DMS79 (cell line): ENCODE measurements at regions not wholly inside any gene's neighbourhood (a gene's known extent, or its start where the extent isn't known, plus 50 kb on each side); places are given as distances from the start of the nearest gene placed in this dataset.
"Not testable (repeated sequence)": the region's sequence is repeated elsewhere in the genome, so short reads cannot be mapped to it uniquely, and the experiment has no call there.

Experiments
- DNase-seq: peaks from one replicate; lab custom pipeline; 2025; lab: John Stamatoyannopoulos, UW

DNA sequence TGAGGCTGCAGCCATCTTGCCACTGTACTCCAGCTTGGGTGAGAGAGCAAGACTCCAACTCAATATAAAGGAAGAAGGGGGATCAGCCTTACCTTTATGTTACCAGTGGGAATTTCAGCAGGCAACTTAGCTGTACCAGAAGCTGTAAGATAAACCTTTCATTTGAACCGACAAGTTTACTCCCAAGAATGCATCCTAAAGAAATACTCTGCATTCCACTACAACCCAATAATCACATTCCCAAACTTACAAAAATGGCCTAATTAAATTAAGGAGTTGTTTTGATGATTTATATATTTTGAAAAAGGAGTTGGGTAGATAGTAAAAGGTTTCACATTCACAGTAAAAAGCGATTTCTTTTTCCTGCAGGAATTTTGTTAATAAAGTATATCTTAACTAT is 241.4 kb downstream of the TTC8 start:
- no peak for DNase-seq

DNA sequence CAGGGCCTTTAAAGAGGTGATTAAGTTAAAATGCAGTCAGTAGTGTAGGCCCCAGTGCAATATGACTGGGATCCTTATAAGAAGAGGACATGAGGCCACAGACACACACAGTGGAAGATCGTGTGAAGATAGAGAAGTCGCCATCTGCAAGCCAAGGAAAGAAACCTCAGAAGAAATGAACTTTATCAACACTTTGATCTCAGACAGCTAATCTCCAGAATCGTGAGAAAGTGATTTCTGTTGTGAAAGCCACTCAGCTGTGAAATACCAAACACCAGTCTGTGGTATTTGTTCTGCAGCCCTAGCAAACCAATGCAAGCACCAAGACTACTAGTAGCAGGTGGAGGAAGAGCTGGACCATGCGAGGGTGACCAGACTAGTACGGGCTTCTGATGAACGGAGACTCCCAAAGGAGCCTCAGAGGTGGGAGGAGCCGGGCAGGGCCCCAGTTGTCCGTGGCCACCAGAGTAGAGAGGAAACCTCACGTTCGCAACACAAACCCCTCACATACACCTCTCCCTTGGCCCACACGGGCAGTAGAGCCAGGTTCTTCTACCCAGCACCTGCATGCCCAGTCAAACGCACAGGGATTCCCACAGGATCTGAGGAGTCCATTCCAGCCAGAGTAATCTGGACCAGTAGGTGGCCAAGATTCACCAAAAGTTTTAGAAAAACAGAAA is 243.0 kb downstream of the TTC8 start:
- no peak for DNase-seq

DNA sequence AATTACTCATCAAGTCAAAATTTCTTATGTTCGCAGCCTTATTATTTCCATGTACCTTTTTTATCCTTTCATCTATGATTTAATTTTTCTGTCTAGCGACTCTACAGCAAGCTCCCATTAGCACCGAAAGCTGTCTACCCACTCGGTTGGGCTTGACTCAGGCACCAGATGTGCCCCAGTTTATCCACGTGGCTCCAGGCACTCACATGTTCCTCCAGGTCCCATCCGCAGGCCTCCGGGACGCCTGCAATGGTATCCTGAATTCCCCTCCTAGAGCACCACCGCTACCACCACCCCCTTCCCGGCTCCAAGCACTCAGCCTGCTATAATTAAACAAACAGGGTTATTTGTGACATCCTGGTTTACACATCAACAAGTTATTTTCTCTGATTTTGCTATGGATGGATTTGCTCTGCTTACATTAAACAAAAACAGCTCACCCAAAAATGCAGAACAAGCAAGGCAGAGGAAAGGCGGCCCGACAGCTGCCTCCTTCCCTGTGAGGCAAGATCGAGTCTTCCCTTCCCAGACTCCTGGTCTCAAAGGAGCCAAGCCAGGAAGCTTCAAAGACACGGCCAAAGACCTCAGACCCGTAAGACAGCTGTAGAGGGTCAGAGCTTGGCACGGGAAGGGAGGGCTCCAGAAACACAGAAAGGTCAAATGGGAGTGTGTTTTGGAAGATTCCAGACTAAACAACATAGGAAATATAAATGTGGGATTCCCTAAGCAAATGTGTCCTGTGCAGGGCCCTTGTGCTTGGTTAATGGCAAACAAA is 253.8 kb downstream of the TTC8 start:
- no peak for DNase-seq

DNA sequence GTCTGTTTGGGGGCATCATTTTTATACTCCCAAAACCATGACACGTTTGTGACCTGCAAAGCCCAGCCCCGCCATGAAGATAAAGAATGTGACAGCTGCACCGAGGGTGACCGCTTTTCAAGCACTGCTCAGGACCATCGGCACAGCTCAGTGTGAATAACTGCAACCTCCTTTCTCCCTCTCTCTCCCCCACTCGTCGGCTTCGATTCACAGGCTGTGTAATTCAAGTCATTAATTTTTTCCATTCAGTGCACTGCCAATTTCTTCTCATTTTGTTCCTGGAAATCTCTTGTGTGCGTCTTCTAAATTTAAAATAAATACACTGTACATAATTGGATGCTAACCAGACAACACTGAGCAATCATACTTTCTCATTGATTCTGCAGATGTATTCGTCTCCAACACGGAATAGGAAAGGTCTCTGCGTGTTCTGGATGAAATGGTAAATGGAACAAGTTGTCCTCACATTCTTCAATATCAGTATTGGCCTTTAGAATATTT is 260.8 kb downstream of the TTC8 start:
- DNase-seq: no peak

DNA sequence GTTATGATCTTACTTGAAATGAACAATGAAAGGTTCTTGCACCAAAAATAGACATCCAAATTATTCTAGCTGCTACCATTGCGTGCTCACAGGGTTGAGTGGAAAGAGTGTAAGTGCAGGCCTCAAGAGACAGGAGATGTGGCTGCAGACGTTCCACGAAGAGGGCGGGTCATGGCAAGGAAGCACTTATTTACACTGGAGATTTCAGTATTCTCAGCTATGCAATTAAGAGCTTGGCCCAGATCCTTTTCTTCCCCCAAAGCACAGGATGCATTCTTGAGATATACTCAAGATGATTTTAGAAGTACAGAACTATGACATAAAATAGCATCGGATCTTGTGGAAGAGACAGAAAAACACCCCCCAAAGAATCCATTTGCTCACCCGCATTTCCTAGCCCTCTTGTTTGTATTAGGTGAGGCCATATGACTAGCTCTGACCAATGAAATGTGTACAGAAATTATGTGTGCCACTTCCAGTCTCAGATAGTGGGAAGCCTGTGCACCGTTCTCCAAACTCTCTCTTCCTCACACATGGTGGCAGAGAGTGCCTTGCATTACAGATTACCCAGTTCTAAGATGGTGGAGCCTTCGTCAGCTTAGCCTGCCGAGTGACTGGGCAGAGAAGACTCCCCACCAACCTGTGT is 261.4 kb downstream of the TTC8 start:
- no peak for DNase-seq

DNA sequence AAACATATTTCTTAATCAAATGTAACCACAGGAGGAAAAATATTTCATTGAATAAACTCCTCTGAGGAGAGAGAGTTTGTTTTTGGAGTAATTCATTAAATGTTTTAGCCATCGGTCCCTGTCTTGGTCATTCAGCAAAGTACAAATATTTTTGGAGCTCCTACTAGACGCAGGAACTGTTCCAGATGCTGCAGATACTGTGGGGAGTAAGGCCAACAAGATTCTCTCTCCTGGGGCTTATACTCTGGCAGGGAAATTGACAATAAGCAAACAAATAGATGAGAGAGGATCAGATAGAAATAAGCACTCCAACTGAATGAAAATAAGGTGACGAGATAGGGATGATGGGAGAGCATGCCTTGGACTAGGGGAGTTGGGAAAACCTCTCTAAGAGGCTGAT is 264.1 kb downstream of the TTC8 start:
- no peak for DNase-seq

DNA sequence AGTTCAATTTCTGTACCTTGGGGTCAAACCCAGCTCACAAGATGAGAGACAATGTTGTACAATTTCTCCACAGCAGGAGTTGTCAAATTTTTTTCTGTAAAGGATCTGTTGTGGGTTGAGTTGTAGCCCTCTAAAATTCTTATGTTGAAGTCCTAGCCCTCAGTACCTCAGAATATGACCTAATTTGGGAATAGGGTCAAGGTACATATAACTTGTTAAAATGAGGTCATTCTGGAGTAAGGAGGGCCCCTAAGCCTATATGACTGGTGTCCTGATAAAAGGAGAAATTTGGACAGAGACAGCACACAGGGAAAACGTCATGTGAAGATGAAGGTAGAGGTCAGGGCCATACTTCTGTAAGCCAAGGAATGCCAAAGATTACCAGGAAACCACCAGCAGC is 264.9 kb downstream of the TTC8 start:
- DNase-seq: no peak

DNA sequence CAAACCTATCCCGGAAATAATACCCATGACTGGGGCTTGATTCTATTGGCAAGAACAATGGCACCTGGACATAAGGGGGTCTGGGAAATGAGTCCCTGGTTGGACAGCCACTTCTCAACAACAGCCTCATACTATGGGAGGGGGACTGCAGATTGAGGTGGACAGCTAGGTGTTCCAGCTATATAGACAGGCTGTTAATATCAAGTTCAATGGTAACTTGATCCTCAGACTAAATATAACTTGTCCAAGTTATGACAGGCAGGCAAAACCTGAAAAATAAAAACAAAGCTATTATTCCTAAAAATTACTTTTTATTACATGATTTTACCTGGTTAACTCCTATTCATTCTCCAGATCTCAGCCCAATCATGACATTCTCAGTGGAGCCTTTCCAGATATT is 267.3 kb downstream of the TTC8 start:
- no peak for DNase-seq

DNA sequence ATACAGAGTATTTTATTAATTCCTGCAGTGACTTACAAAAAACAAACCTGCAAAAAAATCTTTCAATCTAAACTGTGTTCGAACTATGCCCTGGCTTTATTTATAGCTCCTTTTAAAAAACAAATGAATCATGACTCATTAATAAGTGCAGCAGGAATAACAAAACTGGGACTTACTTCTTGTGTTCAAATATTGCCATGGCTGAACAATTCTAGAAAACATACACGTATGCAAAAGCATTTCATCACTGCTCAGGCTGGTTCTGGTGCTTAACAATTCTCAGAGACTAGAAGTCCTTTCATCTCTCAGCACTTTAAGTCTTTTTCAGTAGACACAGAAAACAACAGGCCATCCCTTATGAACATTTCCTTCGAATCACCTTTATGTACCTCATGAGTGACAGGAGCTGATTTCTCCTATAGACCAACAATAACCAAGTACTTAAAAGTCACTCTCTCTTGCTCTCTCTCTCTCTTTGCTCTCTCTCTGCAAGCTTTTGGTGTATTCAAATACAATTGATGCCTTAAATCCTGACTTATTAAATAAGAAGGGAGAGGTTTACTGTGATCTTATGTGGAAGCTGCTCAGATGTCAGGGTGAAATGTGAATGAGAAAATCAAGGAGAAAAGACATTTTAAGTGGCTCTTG is 268.8 kb downstream of the TTC8 start:
- DNase-seq: no peak

DNA sequence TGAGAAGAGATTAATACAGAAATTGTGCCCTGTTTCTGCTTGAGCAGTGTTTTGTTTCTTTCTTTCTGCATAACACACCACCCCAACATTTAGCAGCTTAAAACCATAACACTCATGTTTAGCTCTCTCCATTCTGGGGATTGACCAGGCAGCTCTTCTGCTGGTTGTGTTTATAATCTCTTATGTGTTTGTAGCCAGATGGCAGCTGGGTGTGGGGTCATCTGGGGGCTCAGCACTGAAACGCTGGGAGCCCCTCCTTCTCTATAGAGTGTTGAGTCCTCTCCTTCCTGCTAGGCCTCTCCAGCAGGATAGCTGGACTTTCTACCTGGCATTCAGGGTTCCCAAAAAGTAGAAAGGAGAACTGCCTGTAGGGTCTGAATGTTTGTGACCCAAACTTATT is 270.6 kb downstream of the TTC8 start:
- no peak for DNase-seq

DNA sequence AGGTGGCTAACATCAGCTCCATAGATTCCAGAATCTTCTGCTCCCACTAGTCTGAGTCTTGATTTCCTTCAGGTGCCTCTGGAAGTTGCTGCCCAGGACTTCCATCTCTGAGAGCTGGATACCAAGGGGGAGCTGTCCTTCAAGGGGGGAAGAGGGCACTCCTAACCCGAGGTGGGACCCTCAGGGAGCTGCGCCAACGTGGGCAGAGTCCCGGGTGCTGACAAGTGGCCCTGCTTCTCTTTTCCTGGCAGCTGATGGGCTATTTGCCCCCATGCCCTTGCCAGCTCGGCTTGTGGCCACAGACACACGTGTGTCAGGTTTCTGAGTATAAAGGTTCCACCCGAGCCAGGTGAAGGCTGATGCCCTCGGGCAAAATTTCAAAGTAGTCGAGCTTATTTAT is 272.5 kb downstream of the TTC8 start:
- no peak for DNase-seq

DNA sequence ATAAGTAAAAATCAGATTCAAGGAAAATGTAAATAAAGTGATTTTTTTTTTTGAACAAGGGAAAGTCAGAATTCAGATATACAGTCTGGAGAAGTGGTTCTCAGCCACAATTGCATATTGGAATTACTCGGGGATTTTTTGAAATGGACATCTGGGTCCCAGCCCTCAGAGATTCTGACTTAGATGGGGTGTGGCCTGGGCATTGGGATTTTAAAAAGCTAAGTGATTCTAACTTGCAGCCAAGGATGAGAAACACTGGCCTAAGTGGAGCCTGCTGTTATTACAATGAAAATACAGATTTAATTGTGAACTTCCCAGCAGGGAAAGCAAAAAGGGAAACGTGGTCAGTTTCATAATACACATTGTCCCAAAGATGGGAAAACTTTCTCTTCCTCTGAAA is 273.8 kb downstream of the TTC8 start:
- DNase-seq: no peak

DNA sequence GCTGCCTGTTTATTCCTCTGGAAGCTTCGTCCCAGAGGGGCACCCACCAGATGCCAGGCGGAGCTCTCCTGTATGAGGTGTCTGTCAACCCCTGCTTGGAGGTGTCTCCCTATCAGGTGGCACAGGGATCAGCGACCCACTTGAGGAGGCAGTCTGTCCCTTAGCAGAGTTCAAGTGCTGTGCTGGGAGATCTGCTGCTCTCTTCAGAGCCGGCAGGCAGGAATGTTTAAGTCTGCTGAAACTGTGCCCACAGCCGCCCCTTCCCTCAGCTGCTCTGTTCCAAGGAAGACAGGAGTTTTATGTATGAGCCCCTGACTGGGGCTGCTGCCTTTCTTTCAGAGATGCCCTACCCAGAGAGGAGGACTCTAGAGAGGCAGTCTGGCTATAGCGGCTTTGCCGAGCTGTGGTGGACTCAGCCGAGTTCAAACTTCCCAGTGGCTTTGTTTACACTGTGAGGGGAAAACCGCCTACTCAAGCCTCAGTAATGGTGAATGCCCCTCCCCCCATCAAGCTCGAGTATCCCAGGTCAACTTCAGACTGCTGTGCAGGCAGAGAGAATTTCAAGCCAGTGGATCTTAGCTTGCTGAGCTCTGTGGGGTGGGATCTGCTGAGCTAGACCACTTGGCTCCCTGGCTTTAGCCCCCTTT is 279.8 kb downstream of the TTC8 start:
- DNase-seq: not testable (repeated sequence)

DNA sequence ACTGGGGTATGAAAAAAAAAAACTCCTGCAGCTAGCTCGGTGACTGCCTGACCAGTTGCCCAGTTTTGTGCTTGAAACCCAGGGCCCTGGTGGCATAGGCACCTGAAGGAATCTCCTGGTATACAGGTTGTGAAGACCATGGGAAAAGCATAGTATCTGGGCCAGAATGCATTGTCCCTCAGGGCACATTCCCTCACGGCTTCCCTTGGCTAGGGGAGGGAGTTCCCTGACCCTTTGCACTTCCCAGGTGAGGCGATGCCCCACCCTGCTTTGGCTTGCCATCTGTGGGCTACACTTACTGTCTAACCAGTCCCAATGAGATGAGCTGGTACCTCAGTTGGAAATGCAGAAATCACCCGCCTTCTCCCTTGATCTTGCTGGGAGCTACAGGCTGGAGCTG is 280.4 kb downstream of the TTC8 start:
- DNase-seq: not testable (repeated sequence)
